ENCODE measurements at regions not wholly inside any gene's neighbourhood (a gene's known extent, or its start where the extent isn't known, plus 50 kb on each side); places are given as distances from the start of the nearest gene placed in this dataset.

- H3K79me2 ChIP-seq (ENCODE audit: insufficient read depth, low read length), result no peaks in the 10 kb centered on the region
- no peaks in the 10 kb centered on the region for H3F3A ChIP-seq (ENCODE audit: low read depth)
- no peak overlapping the region for H2AFZ ChIP-seq (ENCODE audit: low read length)
- no peaks in the 10 kb centered on the region for H3K36me3 ChIP-seq (ENCODE audit: insufficient read depth, low read length)
- TF ChIP-seq EZH2phosphoT487 (IDR thresholded peaks at IDR 0.05; ENCODE audit: borderline replicate concordance) (no peak), CTCF (conservative IDR thresholded peaks at IDR 0.05; ENCODE audit: low read length) (no peak)
- H3K27me3 ChIP-seq (ENCODE audit: insufficient read depth, low read length, poor library complexity, severe bottlenecking), result no peaks in the 10 kb centered on the region
- H3K9ac ChIP-seq (ENCODE audit: low read depth, low read length, poor library complexity, severe bottlenecking), result no peak overlapping the region
- no peaks in the 10 kb centered on the region for H3K4me1 ChIP-seq (ENCODE audit: insufficient read depth, low read length, poor library complexity, severe bottlenecking)
- no peaks in the 10 kb centered on the region for H4K20me1 ChIP-seq (ENCODE audit: insufficient read depth, low read length, poor library complexity, severe bottlenecking)
- no peak overlapping the region for H3K4me2 ChIP-seq (ENCODE audit: low read depth, low read length, poor library complexity, severe bottlenecking)
- H3K9me2 ChIP-seq (replicated peaks; ENCODE audit: low read depth, low read length), result no peaks in the 10 kb centered on the region
- H3K9me3 ChIP-seq (ENCODE audit: insufficient read depth, low read depth, low read length), result no peaks in the 10 kb centered on the region
- no peak overlapping the region for H3K4me3 ChIP-seq (ENCODE audit: low read length, poor library complexity, severe bottlenecking)
Observed at GRCh38 chr13:34416971-34417380, 525.1 kb upstream of the NBEA start.

- TF ChIP-seq EZH2phosphoT487 (IDR thresholded peaks at IDR 0.05; ENCODE audit: borderline replicate concordance) (no peak), CTCF (conservative IDR thresholded peaks at IDR 0.05; ENCODE audit: low read length) (no peak)
- H2AFZ ChIP-seq (ENCODE audit: low read length), result no peak overlapping the region
- H3K4me3 ChIP-seq (ENCODE audit: low read length, poor library complexity, severe bottlenecking), result no peak overlapping the region
- H3F3A ChIP-seq (ENCODE audit: low read depth), result no peaks in the 10 kb centered on the region
- H3K4me1 ChIP-seq (ENCODE audit: insufficient read depth, low read length, poor library complexity, severe bottlenecking), result no peaks in the 10 kb centered on the region
- H3K4me2 ChIP-seq (ENCODE audit: low read depth, low read length, poor library complexity, severe bottlenecking), result no peak overlapping the region
- no peaks in the 10 kb centered on the region for H3K36me3 ChIP-seq (ENCODE audit: insufficient read depth, low read length)
- no peaks in the 10 kb centered on the region for H3K9me2 ChIP-seq (replicated peaks; ENCODE audit: low read depth, low read length)
- no peak overlapping the region for H3K9ac ChIP-seq (ENCODE audit: low read depth, low read length, poor library complexity, severe bottlenecking)
- H4K20me1 ChIP-seq (ENCODE audit: insufficient read depth, low read length, poor library complexity, severe bottlenecking), result no peaks in the 10 kb centered on the region
- H3K27me3 ChIP-seq (ENCODE audit: insufficient read depth, low read length, poor library complexity, severe bottlenecking), result no peaks in the 10 kb centered on the region
- H3K9me3 ChIP-seq (ENCODE audit: insufficient read depth, low read depth, low read length), result no peaks in the 10 kb centered on the region
- H3K79me2 ChIP-seq (ENCODE audit: insufficient read depth, low read length), result no peaks in the 10 kb centered on the region
Observed at GRCh38 chr13:34417896-34418295, 524.2 kb upstream of the NBEA start.

GRCh38 chr13:34419025-34419424 is 523.0 kb upstream of the NBEA start:
- H3K27me3 ChIP-seq (ENCODE audit: insufficient read depth, low read length, poor library complexity, severe bottlenecking), result no peaks in the 10 kb centered on the region
- no peaks in the 10 kb centered on the region for H3K36me3 ChIP-seq (ENCODE audit: insufficient read depth, low read length)
- H3K9me2 ChIP-seq (replicated peaks; ENCODE audit: low read depth, low read length), result no peaks in the 10 kb centered on the region
- H3K9me3 ChIP-seq (ENCODE audit: insufficient read depth, low read depth, low read length), result no peaks in the 10 kb centered on the region
- TF ChIP-seq CTCF (conservative IDR thresholded peaks at IDR 0.05; ENCODE audit: low read length) (no peak), EZH2phosphoT487 (IDR thresholded peaks at IDR 0.05; ENCODE audit: borderline replicate concordance) (no peak)
- no peaks in the 10 kb centered on the region for H4K20me1 ChIP-seq (ENCODE audit: insufficient read depth, low read length, poor library complexity, severe bottlenecking)
- H3K4me2 ChIP-seq (ENCODE audit: low read depth, low read length, poor library complexity, severe bottlenecking), result no peak overlapping the region
- no peaks in the 10 kb centered on the region for H3K79me2 ChIP-seq (ENCODE audit: insufficient read depth, low read length)
- no peaks in the 10 kb centered on the region for H3F3A ChIP-seq (ENCODE audit: low read depth)
- H3K4me1 ChIP-seq (ENCODE audit: insufficient read depth, low read length, poor library complexity, severe bottlenecking), result no peaks in the 10 kb centered on the region
- H3K4me3 ChIP-seq (ENCODE audit: low read length, poor library complexity, severe bottlenecking), result no peak overlapping the region
- H3K9ac ChIP-seq (ENCODE audit: low read depth, low read length, poor library complexity, severe bottlenecking), result no peak overlapping the region
- no peak overlapping the region for H2AFZ ChIP-seq (ENCODE audit: low read length)
